Skeletal muscle cell (primary cell): ENCODE measurements at regions not wholly inside any gene's neighbourhood (a gene's known extent, or its start where the extent isn't known, plus 50 kb on each side); places are given as distances from the start of the nearest gene placed in this dataset.

Experiments used
- DNase-seq: peaks from one replicate; pipeline ENCODE4 v3.0.0-alpha.2; 2010; ENCODE audit warnings: low read depth
- H3K4me3 ChIP-seq: 2 replicates; pipeline ENCODE4 v1.5.1; 2011; ENCODE audit warnings: low read depth, mild to moderate bottlenecking, control low read depth, low read length, moderate library complexity

- no peak for DNase-seq
- H3K4me3 ChIP-seq: no peak overlapping the region
Observed at GRCh38 chr2:59694176-59694575, 859.3 kb downstream of the BCL11A start.

- no peak overlapping the region for H3K4me3 ChIP-seq
- DNase-seq: no peak
Observed at GRCh38 chr2:59693231-59693959, 860.1 kb downstream of the BCL11A start.

- no peak overlapping the region for H3K4me3 ChIP-seq
- DNase-seq: no peak
Observed at GRCh38 chr2:59691518-59692190, 861.8 kb downstream of the BCL11A start.

GRCh38 chr2:59690849-59691248 is 862.6 kb downstream of the BCL11A start:
- DNase-seq: no peak
- no peak overlapping the region for H3K4me3 ChIP-seq

GRCh38 chr2:59684771-59685166 is 868.7 kb downstream of the BCL11A start:
- H3K4me3 ChIP-seq: no peak overlapping the region
- DNase-seq: no peak

- no peak overlapping the region for H3K4me3 ChIP-seq
- no peak for DNase-seq
Observed at GRCh38 chr2:59684116-59684770, 869.2 kb downstream of the BCL11A start.

GRCh38 chr2:59680863-59681262 is 872.6 kb downstream of the BCL11A start:
- no peak overlapping the region for H3K4me3 ChIP-seq
- DNase-seq: no peak

- no peak overlapping the region for H3K4me3 ChIP-seq
- DNase-seq: no peak
Observed at GRCh38 chr2:59677158-59677557, 876.3 kb downstream of the BCL11A start.

GRCh38 chr2:59674100-59674499 is 879.4 kb downstream of the BCL11A start:
- no peak overlapping the region for H3K4me3 ChIP-seq
- DNase-seq: no peak

GRCh38 chr2:59665021-59665420 is 888.4 kb downstream of the BCL11A start:
- H3K4me3 ChIP-seq: no peak overlapping the region
- no peak for DNase-seq

GRCh38 chr2:59662127-59662861 is 891.2 kb downstream of the BCL11A start:
- DNase-seq: no peak
- no peak overlapping the region for H3K4me3 ChIP-seq

GRCh38 chr2:59660262-59660661 is 893.2 kb downstream of the BCL11A start:
- DNase-seq: no peak
- no peak overlapping the region for H3K4me3 ChIP-seq

- DNase-seq: no peak
- no peak overlapping the region for H3K4me3 ChIP-seq
Observed at GRCh38 chr2:59658906-59659635, 894.4 kb downstream of the BCL11A start.

- H3K4me3 ChIP-seq: no peak overlapping the region
- no peak for DNase-seq
Observed at GRCh38 chr2:59655809-59656208, 897.6 kb downstream of the BCL11A start.

- DNase-seq: no peak
- no peak overlapping the region for H3K4me3 ChIP-seq
Observed at GRCh38 chr2:59654710-59655109, 898.7 kb downstream of the BCL11A start.

- H3K4me3 ChIP-seq: no peak overlapping the region
- DNase-seq: no peak
Observed at GRCh38 chr2:59653164-59653563, 900.3 kb downstream of the BCL11A start.

GRCh38 chr2:59630789-59631188 is 922.7 kb downstream of the BCL11A start:
- H3K4me3 ChIP-seq: no peak overlapping the region
- no peak for DNase-seq

GRCh38 chr2:59627599-59627998 is 925.9 kb downstream of the BCL11A start:
- H3K4me3 ChIP-seq: no peak overlapping the region
- DNase-seq: no peak

GRCh38 chr2:59622599-59623308 is 930.7 kb downstream of the BCL11A start:
- H3K4me3 ChIP-seq: no peak overlapping the region
- DNase-seq: no peak
